Karpas-422 (cell line): ENCODE measurements at regions not wholly inside any gene's neighbourhood (a gene's known extent, or its start where the extent isn't known, plus 50 kb on each side); places are given as distances from the start of the nearest gene placed in this dataset.

Source experiments
- DNase-seq: peaks from one replicate; pipeline ENCODE4 v3.0.0-alpha.2; 2015
- H2AFZ ChIP-seq: fragments of 200-600 bp; sonication (generic); 2 replicates; pipeline ENCODE4 v1.6.1; 2014; ENCODE audit warnings: antibody characterized with exemption, low read length, mixed read lengths
- H3K27ac ChIP-seq: fragments of 200-600 bp; sonication (generic); 2 replicates; pipeline ENCODE4 v1.5.1; 2014; ENCODE audit warnings: mild to moderate bottlenecking, low read length, moderate library complexity
- H3K27me3 ChIP-seq: fragments of 200-600 bp; sonication (generic); 2 replicates; pipeline ENCODE4 v1.6.1; 2014; ENCODE audit warnings: low read length, mixed read lengths
- H3K36me3 ChIP-seq: fragments of 200-600 bp; sonication (generic); 2 replicates; pipeline ENCODE4 v1.6.1; 2014; ENCODE audit warnings: low read length, mixed read lengths; ENCODE audit not compliant: insufficient read depth
- H3K4me1 ChIP-seq: fragments of 200-600 bp; sonication (generic); 2 replicates; pipeline ENCODE4 v1.6.1; 2014; ENCODE audit warnings: mild to moderate bottlenecking, low read length, mixed read lengths
- H3K4me2 ChIP-seq: fragments of 200-600 bp; sonication (generic); 2 replicates; pipeline ENCODE4 v1.6.1; 2014; ENCODE audit warnings: low read length, low read depth, mild to moderate bottlenecking; ENCODE audit not compliant: poor library complexity, severe bottlenecking
- H3K4me3 ChIP-seq: fragments of 200-600 bp; sonication (generic); 2 replicates; pipeline ENCODE4 v1.5.1; 2014; ENCODE audit warnings: mild to moderate bottlenecking, antibody characterized with exemption, low read length, mixed read lengths
- H3K79me2 ChIP-seq: fragments of 200-600 bp; sonication (generic); 2 replicates; pipeline ENCODE4 v1.6.1; 2014; ENCODE audit warnings: mild to moderate bottlenecking, low read length, mixed read lengths
- H3K9ac ChIP-seq: fragments of 200-600 bp; sonication (generic); 2 replicates; pipeline ENCODE4 v1.6.0; 2014; ENCODE audit warnings: low read length
- H3K9me2 ChIP-seq: fragments of 200-600 bp; sonication (generic), shearing (Covaris generic); replicated peaks from 2 replicates; pipeline ENCODE4 v1.6.0; 2014; ENCODE audit warnings: mild to moderate bottlenecking, low read length, moderate library complexity; ENCODE audit not compliant: insufficient read depth
- H3K9me3 ChIP-seq: fragments of 300-700, 200-600 bp; sonication (generic); 2 replicates; pipeline ENCODE4 v1.6.1; 2014; ENCODE audit warnings: low read length, mixed read lengths
- H4K20me1 ChIP-seq: fragments of 200-600 bp; sonication (generic); 2 replicates; pipeline ENCODE4 v1.6.1; 2014; ENCODE audit warnings: mild to moderate bottlenecking, antibody characterized with exemption, low read length, low read depth; ENCODE audit not compliant: insufficient read depth

- no peaks in the 10 kb centered on the region for H4K20me1 ChIP-seq
- no peaks in the 10 kb centered on the region for H3K79me2 ChIP-seq
- no peak for DNase-seq
- H3K9me2 ChIP-seq, result no peaks in the 10 kb centered on the region; the same call in 1 of the 2 replicates
- H3K4me3 ChIP-seq, result no peak overlapping the region
- H3K4me2 ChIP-seq, result no peak overlapping the region
- no peak overlapping the region for H2AFZ ChIP-seq
- H3K4me1 ChIP-seq, result no peaks in the 10 kb centered on the region
- peaks cover 4% of the 10 kb centered on the region for H3K9me3 ChIP-seq
- H3K36me3 ChIP-seq, result no peaks in the 10 kb centered on the region
- H3K27me3 ChIP-seq, result no peaks in the 10 kb centered on the region
- H3K9ac ChIP-seq, result no peak overlapping the region
- H3K27ac ChIP-seq, result no peak overlapping the region
These were observed 1267.3 kb downstream of the PCDH19 start for GRCh38 chrX:99142745-99143144.

- H3K9me3 ChIP-seq, result peaks cover 4% of the 10 kb centered on the region; the same call in 1 of the 2 replicates
- no peak for DNase-seq
- H4K20me1 ChIP-seq, result no peaks in the 10 kb centered on the region
- no peak overlapping the region for H2AFZ ChIP-seq
- H3K9ac ChIP-seq, result no peak overlapping the region
- H3K79me2 ChIP-seq, result no peaks in the 10 kb centered on the region
- H3K27me3 ChIP-seq, result no peaks in the 10 kb centered on the region
- no peak overlapping the region for H3K4me3 ChIP-seq
- H3K36me3 ChIP-seq, result no peaks in the 10 kb centered on the region
- no peaks in the 10 kb centered on the region for H3K4me1 ChIP-seq
- no peak overlapping the region for H3K27ac ChIP-seq
- H3K4me2 ChIP-seq, result no peak overlapping the region
- H3K9me2 ChIP-seq, result no peaks in the 10 kb centered on the region; the same call in 1 of the 2 replicates
These were observed 1272.6 kb downstream of the PCDH19 start for GRCh38 chrX:99137488-99137887.

- Histone ChIP-seq H2AFZ (no peak overlapping the region), H3K9me3 (peaks cover 17% of the 10 kb centered on the region), H3K79me2 (no peaks in the 10 kb centered on the region), H3K36me3 (no peaks in the 10 kb centered on the region), H3K4me2 (no peak overlapping the region), H3K9ac (no peak overlapping the region), H3K27ac (no peak overlapping the region), H3K9me2 (no peaks in the 10 kb centered on the region), H4K20me1 (no peaks in the 10 kb centered on the region), H3K4me1 (no peaks in the 10 kb centered on the region), H3K4me3 (no peak overlapping the region), H3K27me3 (no peaks in the 10 kb centered on the region)
- no peak for DNase-seq
These were observed 1293.1 kb downstream of the PCDH19 start for GRCh38 chrX:99117011-99117410.

GRCh38 chrX:99095965-99096635 lies 1314.0 kb downstream of the PCDH19 start:
- Histone ChIP-seq H3K79me2 (no peaks in the 10 kb centered on the region), H2AFZ (no peak overlapping the region), H3K9me3 (peaks cover 19% of the 10 kb centered on the region)

GRCh38 chrX:99091459-99091858 lies 1318.6 kb downstream of the PCDH19 start:
- peaks cover 15% of the 10 kb centered on the region for H3K9me3 ChIP-seq
- no peaks in the 10 kb centered on the region for H3K79me2 ChIP-seq
- H3K27ac ChIP-seq, result no peak overlapping the region
- H3K4me1 ChIP-seq, result no peaks in the 10 kb centered on the region
- no peaks in the 10 kb centered on the region for H3K36me3 ChIP-seq
- no peaks in the 10 kb centered on the region for H4K20me1 ChIP-seq
- H3K9me2 ChIP-seq, result no peaks in the 10 kb centered on the region
- no peak for DNase-seq
- H3K9ac ChIP-seq, result no peak overlapping the region
- H3K4me3 ChIP-seq, result no peak overlapping the region
- no peak overlapping the region for H3K4me2 ChIP-seq
- H2AFZ ChIP-seq, result no peak overlapping the region
- H3K27me3 ChIP-seq, result no peaks in the 10 kb centered on the region

More at GRCh38 chrX:99095965-99096635, 1314.0 kb downstream of the PCDH19 start:
- Histone ChIP-seq H4K20me1 (no peaks in the 10 kb centered on the region), H3K36me3 (no peaks in the 10 kb centered on the region), H3K9ac (no peak overlapping the region), H3K9me2 (no peaks in the 10 kb centered on the region), H3K27ac (no peak overlapping the region), H3K4me3 (no peak overlapping the region), H3K4me1 (no peaks in the 10 kb centered on the region), H3K27me3 (no peaks in the 10 kb centered on the region), H3K4me2 (no peak overlapping the region)
- DNase-seq, result no peak

GRCh38 chrX:99078301-99078700 lies 1331.8 kb downstream of the PCDH19 start:
- H3K27ac ChIP-seq, result no peak overlapping the region
- no peak overlapping the region for H3K4me2 ChIP-seq
- no peaks in the 10 kb centered on the region for H3K4me1 ChIP-seq
- no peaks in the 10 kb centered on the region for H4K20me1 ChIP-seq
- no peaks in the 10 kb centered on the region for H3K27me3 ChIP-seq
- H2AFZ ChIP-seq, result no peak overlapping the region
- H3K9me3 ChIP-seq, result peaks cover 20% of the 10 kb centered on the region
- H3K9ac ChIP-seq, result no peak overlapping the region
- H3K79me2 ChIP-seq, result no peaks in the 10 kb centered on the region
- H3K9me2 ChIP-seq, result no peaks in the 10 kb centered on the region
- H3K4me3 ChIP-seq, result no peak overlapping the region
- no peaks in the 10 kb centered on the region for H3K36me3 ChIP-seq
- no peak for DNase-seq

GRCh38 chrX:99077099-99077498 lies 1333.0 kb downstream of the PCDH19 start:
- Histone ChIP-seq H4K20me1 (no peaks in the 10 kb centered on the region), H3K27ac (no peak overlapping the region), H3K4me1 (no peaks in the 10 kb centered on the region), H3K79me2 (no peaks in the 10 kb centered on the region), H3K27me3 (no peaks in the 10 kb centered on the region), H3K36me3 (no peaks in the 10 kb centered on the region), H3K4me3 (no peak overlapping the region), H3K4me2 (no peak overlapping the region), H2AFZ (no peak overlapping the region), H3K9ac (no peak overlapping the region), H3K9me3 (peaks cover 15% of the 10 kb centered on the region), H3K9me2 (no peaks in the 10 kb centered on the region)
- DNase-seq, result no peak

- Histone ChIP-seq H3K27me3 (no peaks in the 10 kb centered on the region), H3K4me3 (no peak overlapping the region), H2AFZ (no peak overlapping the region), H4K20me1 (no peaks in the 10 kb centered on the region), H3K9me3 (peaks cover 6% of the 10 kb centered on the region; the same call in 1 of the 2 replicates), H3K9ac (no peak overlapping the region), H3K9me2 (no peaks in the 10 kb centered on the region), H3K27ac (no peak overlapping the region), H3K36me3 (no peaks in the 10 kb centered on the region), H3K4me1 (no peaks in the 10 kb centered on the region), H3K79me2 (no peaks in the 10 kb centered on the region), H3K4me2 (no peak overlapping the region)
- no peak for DNase-seq
These were observed 1336.5 kb downstream of the PCDH19 start for GRCh38 chrX:99073551-99073950.
